HCT116 (cell line): ENCODE measurements at regions not wholly inside any gene's neighbourhood (a gene's known extent, or its start where the extent isn't known, plus 50 kb on each side); places are given as distances from the start of the nearest gene placed in this dataset.

Experiments
- ATAC-seq: fragments of 200-7000 bp; cut with Tn5 transposase; 2 replicates; pipeline ENCODE4 v1.9.1; 2020; ENCODE audit warnings: mild to moderate bottlenecking, moderate library complexity
- BruUV-seq: library from RNA; stranded (reverse); fragments of 400-500 nt; replicated peaks from 2 replicates; lab custom pipeline; 2021; lab: Mats Ljungman, UMichigan
- CTCF ChIA-PET: fragments of 300-600 bp; sonication (Branson Sonifier 250); formaldehyde crosslinking; loops from one replicate; lab custom pipeline; 2021; ENCODE audit warnings: antibody characterized with exemption; lab: Charles Lee
- POLR2A ChIA-PET: fragments of 300-600, 350-600 bp; sonication (Branson Sonifier 250); formaldehyde crosslinking; loops from one replicate; lab custom pipeline; 2021; ENCODE audit warnings: antibody characterized with exemption; lab: Charles Lee
- RAD21 ChIA-PET, 2 experiments: fragments of 300-600 bp; sonication (Branson Sonifier 250); formaldehyde crosslinking; loops; one replicate each; lab custom pipeline; 2023; ENCODE audit warnings: low total read pairs in 2 of 2; ENCODE audit not compliant: uncharacterized antibody in 2 of 2, unreplicated experiment in 2 of 2, low non-redundant PET in 1 of 2; lab: Charles Lee
- DNase-seq: peaks from one replicate; pipeline ENCODE4 v3.0.0-alpha.2; 2010; ENCODE audit warnings: low read depth, low spot score
- H2AFZ ChIP-seq: fragments of 200-600 bp; shearing (Covaris generic), sonication (generic); 2 replicates; pipeline ENCODE4 v1.6.1; 2017; ENCODE audit warnings: low read depth, mixed run types, mixed read lengths, antibody characterized with exemption, low read length; ENCODE audit not compliant: poor library complexity, severe bottlenecking
- H3K27ac ChIP-seq: 2 replicates; pipeline ENCODE4 v1.5.1; 2012; ENCODE audit warnings: low read depth, low read length
- H3K27me3 ChIP-seq: fragments of 200-600 bp; sonication (generic); 2 replicates; pipeline ENCODE4 v1.6.1; 2016; ENCODE audit warnings: mixed run types, low read length, mixed read lengths; ENCODE audit not compliant: insufficient read depth
- H3K36me3 ChIP-seq, 2 experiments: fragments of 200-500 bp in 1 of 2; fragments of 200-600 bp in 1 of 2; sonication (Bioruptor generic) in 1 of 2; sonication (generic) in 1 of 2; 2 replicates each; pipeline versions ENCODE4 v1.5.1 to v1.6.1; 2014 to 2016; ENCODE audit warnings: low read length in 2 of 2, inconsistent platforms in 1 of 2, mixed read lengths in 1 of 2, mixed run types in 1 of 2; ENCODE audit not compliant: insufficient read depth in 2 of 2, control insufficient read depth in 1 of 2
- H3K4me1 ChIP-seq, 2 experiments: fragments of 200-600 bp in 1 of 2; sonication (generic) in 1 of 2; 2 replicates each; pipeline versions ENCODE4 v1.5.1 to v1.6.1; 2012 to 2017; ENCODE audit warnings: low read length in 2 of 2, inconsistent platforms in 1 of 2, mild to moderate bottlenecking in 1 of 2, mixed read lengths in 1 of 2, mixed run types in 1 of 2, moderate library complexity in 1 of 2; ENCODE audit not compliant: insufficient read depth in 2 of 2, control insufficient read depth in 1 of 2
- H3K4me2 ChIP-seq: fragments of 200-600 bp; sonication (generic); 2 replicates; pipeline ENCODE4 v1.6.1; 2017; ENCODE audit warnings: mixed run types, low read length, mixed read lengths
- H3K4me3 ChIP-seq, 2 experiments: fragments of 200-600 bp in 1 of 2; sonication (generic) in 1 of 2; replicated peaks in 1 of 2; 2 replicates each; pipeline ENCODE4 v1.5.1; 2011 to 2016; ENCODE audit warnings: low read length in 2 of 2, control low read depth in 1 of 2, low read depth in 1 of 2, mild to moderate bottlenecking in 1 of 2, mixed read lengths in 1 of 2, mixed run types in 1 of 2
- H3K79me2 ChIP-seq: fragments of 200-600 bp; sonication (generic); 2 replicates; pipeline ENCODE4 v1.6.1; 2017; ENCODE audit warnings: mild to moderate bottlenecking, mixed run types, low read length, moderate library complexity, mixed read lengths; ENCODE audit not compliant: insufficient read depth
- H3K9ac ChIP-seq: fragments of 200-600 bp; sonication (generic); 2 replicates; pipeline ENCODE4 v1.6.1; 2016; ENCODE audit warnings: low read length, mixed read lengths
- H3K9me2 ChIP-seq: fragments of 200-600 bp; sonication (generic), shearing (Covaris generic); 2 replicates; pipeline ENCODE4 v1.6.1; 2017; ENCODE audit warnings: mixed run types, mild to moderate bottlenecking, moderate library complexity; ENCODE audit not compliant: insufficient read depth
- H3K9me3 ChIP-seq, 2 experiments: fragments of 200-500 bp in 1 of 2; fragments of 200-600 bp in 1 of 2; sonication (Bioruptor generic) in 1 of 2; sonication (generic) in 1 of 2; 2 replicates each; pipeline ENCODE4 v1.6.1; 2014 to 2017; ENCODE audit warnings: low read length in 2 of 2, mixed read lengths in 2 of 2, inconsistent platforms in 1 of 2, low read depth in 1 of 2, mild to moderate bottlenecking in 1 of 2, mixed run types in 1 of 2, moderate library complexity in 1 of 2; ENCODE audit not compliant: control insufficient read depth in 1 of 2, insufficient read depth in 1 of 2
- H4K20me1 ChIP-seq: fragments of 200-600 bp; sonication (generic), shearing (Covaris generic); 2 replicates; pipeline ENCODE4 v1.6.1; 2017; ENCODE audit warnings: mixed run types, mild to moderate bottlenecking, moderate library complexity; ENCODE audit not compliant: insufficient read depth
- ELF1 ChIP-seq: IDR thresholded peaks from 2 replicates; pipeline ENCODE4 v1.6.1; 2012; ENCODE audit warnings: low read depth, borderline replicate concordance
- EZH2 ChIP-seq: fragments of 200-600 bp; sonication (generic); IDR thresholded peaks from 2 replicates; pipeline ENCODE4 v1.6.1; 2017; ENCODE audit warnings: antibody characterized with exemption, mixed run types
- FOSL1 ChIP-seq: IDR thresholded peaks from 2 replicates; pipeline ENCODE4 v1.6.1; 2012; ENCODE audit warnings: low read depth
- POLR2A ChIP-seq: IDR thresholded peaks from 2 replicates; pipeline ENCODE4 v1.7.0; 2011; ENCODE audit warnings: borderline replicate concordance; ENCODE audit not compliant: insufficient read depth, insufficient read length; ENCODE audit errors: extremely low read depth
- POLR2AphosphoS5 ChIP-seq: IDR thresholded peaks from 2 replicates; pipeline ENCODE4 v1.6.1; 2011; ENCODE audit warnings: mild to moderate bottlenecking, low read depth, low read length, moderate library complexity
- SIN3A ChIP-seq: IDR thresholded peaks from 2 replicates; pipeline ENCODE4 v1.6.1; 2012; ENCODE audit warnings: low read depth
- SP1 ChIP-seq: IDR thresholded peaks from 2 replicates; pipeline ENCODE4 v1.6.1; 2012; ENCODE audit warnings: low read depth
- intact Hi-C: fragments of 100-400 bp; cut with micrococcal nuclease; formaldehyde crosslinking; loops from 2 replicates; pipeline ENCODE4 v1.10.0; 2022
- TF ChIP-seq, protein P1 (sequence below): IDR thresholded peaks from 2 replicates; pipeline ENCODE4 v1.6.1; 2012

DNA sequence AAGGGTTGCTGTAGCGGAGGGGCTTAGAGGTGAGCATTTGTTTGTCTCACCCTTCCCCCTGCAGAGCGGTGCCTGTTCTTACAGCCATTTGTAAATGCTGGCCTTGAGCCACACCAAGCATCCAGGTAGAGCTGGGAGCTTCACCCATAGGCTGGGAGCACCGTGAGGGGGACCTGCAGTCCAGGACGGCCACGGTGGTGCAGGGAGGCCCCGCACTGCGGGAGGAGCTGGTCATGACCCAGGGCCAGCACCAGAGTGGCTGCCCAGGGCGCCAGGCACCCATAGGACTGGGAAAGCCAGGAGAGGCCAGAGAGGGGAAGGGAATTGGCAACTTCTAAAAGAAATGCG lies 197.3 kb upstream of the ADAMTS16 start:
- no peak for ATAC-seq
- no TSS peak for BruUV-seq
- CTCF ChIA-PET = no interaction called here

DNA sequence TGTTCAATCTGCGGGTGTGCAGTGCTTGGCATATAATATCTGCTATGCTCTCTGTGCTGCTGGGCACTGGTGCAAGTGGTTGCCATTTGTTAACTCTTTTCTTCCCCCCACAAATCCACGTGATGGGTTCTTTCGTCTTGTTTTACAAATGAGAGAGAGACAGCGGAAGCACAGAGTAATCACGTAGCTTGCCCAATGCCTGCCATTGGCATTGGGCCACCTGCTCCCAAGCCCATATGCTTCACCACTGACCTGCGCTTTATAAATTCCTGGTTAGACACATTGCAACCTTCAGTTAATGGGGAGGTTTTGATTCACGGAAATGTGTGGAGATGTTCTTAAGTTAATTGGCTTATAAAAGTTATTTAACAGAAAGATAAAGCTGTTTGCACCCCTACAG lies 194.8 kb upstream of the ADAMTS16 start:
- Histone ChIP-seq H3K4me2 (no peak overlapping the region), H3K4me1 (no peaks in the 10 kb centered on the region), H3K27me3 (0 out of 2 replicates have a peak, but pooled peaks cover 12% of the 10 kb centered on the region), H3K9ac (no peak overlapping the region), H3K36me3 (no peaks in the 10 kb centered on the region), H3K9me3 (no peaks in the 10 kb centered on the region)
- CTCF ChIA-PET = no interaction called here
- no peak for TF ChIP-seq SP1
- TF ChIP-seq EZH2 = no peak
- TF ChIP-seq FOSL1 = no peak
- TF ChIP-seq SIN3A = no peak
- no peak for TF ChIP-seq POLR2A
- TF ChIP-seq POLR2AphosphoS5 = no peak
- TF ChIP-seq, protein P1, sequence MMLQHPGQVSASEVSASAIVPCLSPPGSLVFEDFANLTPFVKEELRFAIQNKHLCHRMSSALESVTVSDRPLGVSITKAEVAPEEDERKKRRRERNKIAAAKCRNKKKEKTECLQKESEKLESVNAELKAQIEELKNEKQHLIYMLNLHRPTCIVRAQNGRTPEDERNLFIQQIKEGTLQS = no peak
- TF ChIP-seq, all 23 proteins: peak for 0
- Histone ChIP-seq H2AFZ (no peak overlapping the region), H3K79me2 (no peaks in the 10 kb centered on the region), H3K27ac (no peak overlapping the region), H3K9me2 (no peaks in the 10 kb centered on the region), H4K20me1 (no peaks in the 10 kb centered on the region), H3K4me3 (no peak overlapping the region)
- ChIA-PET POLR2A (no interaction called here), RAD21 (no interaction called here)
- ATAC-seq (no peak), DNase-seq (no peak)
- no TSS peak for BruUV-seq
- intact Hi-C loops = no loop called here

More for the DNA sequence above, 197.3 kb upstream of the ADAMTS16 start:
- intact Hi-C loops = loop anchor here (1.0 kb wide), 1 partner anchor 64 kb away; no protein-coding TSS in a partner anchor
- Histone ChIP-seq H3K36me3 (no peaks in the 10 kb centered on the region), H3K27ac (no peak overlapping the region), H3K9me2 (no peaks in the 10 kb centered on the region), H3K9ac (no peak overlapping the region), H4K20me1 (no peaks in the 10 kb centered on the region), H3K9me3 (no peaks in the 10 kb centered on the region), H3K27me3 (0 out of 2 replicates have a peak, but pooled peaks cover 4% of the 10 kb centered on the region), H2AFZ (no peak overlapping the region), H3K4me1 (no peaks in the 10 kb centered on the region), H3K4me2 (no peak overlapping the region), H3K4me3 (no peak overlapping the region), H3K79me2 (no peaks in the 10 kb centered on the region)
- no peak for DNase-seq
- RAD21 ChIA-PET = no interaction called here
- POLR2A ChIA-PET = no interaction called here
- TF ChIP-seq ELF1 = no peak
